ENCODE measurements at regions not wholly inside any gene's neighbourhood (a gene's known extent, or its start where the extent isn't known, plus 50 kb on each side); places are given as distances from the start of the nearest gene placed in this dataset.

GRCh38 chr1:56179543-56179942 lies 399.8 kb downstream of the PLPP3 start:
- H3K4me3 Mint-ChIP-seq (ENCODE audit: low read depth, unreplicated experiment): no peak overlapping the region
- H3K36me3 Mint-ChIP-seq (ENCODE audit: insufficient read depth, unreplicated experiment): no peaks in the 10 kb centered on the region
- no TSS peak for BruUV-seq (replicated peaks)

GRCh38 chr1:56175211-56175610 lies 404.2 kb downstream of the PLPP3 start:
- DNase-seq: no peak
- CTCF ChIA-PET: no interaction called here
- no peaks in the 10 kb centered on the region for H3K27me3 Mint-ChIP-seq (ENCODE audit: unreplicated experiment)
- H3K4me3 Mint-ChIP-seq (ENCODE audit: low read depth, unreplicated experiment): no peak overlapping the region
- intact Hi-C loops (cut with micrococcal nuclease; ENCODE audit: unreplicated experiment): no loop called here
- H3K4me1 Mint-ChIP-seq (ENCODE audit: low read depth, unreplicated experiment): no peaks in the 10 kb centered on the region
- H3K36me3 Mint-ChIP-seq (ENCODE audit: insufficient read depth, unreplicated experiment): no peaks in the 10 kb centered on the region
- no TSS peak for BruUV-seq (replicated peaks)
- no peak overlapping the region for H3K27ac Mint-ChIP-seq (ENCODE audit: unreplicated experiment)
- H3K9me3 Mint-ChIP-seq (ENCODE audit: low read depth, unreplicated experiment): peaks cover 7% of the 10 kb centered on the region
- no peak for TF ChIP-seq CTCF (IDR thresholded peaks at IDR 0.05; ENCODE audit: unreplicated experiment)

More at GRCh38 chr1:56179543-56179942, 399.8 kb downstream of the PLPP3 start:
- no peaks in the 10 kb centered on the region for H3K4me1 Mint-ChIP-seq (ENCODE audit: low read depth, unreplicated experiment)
- no peaks in the 10 kb centered on the region for H3K27me3 Mint-ChIP-seq (ENCODE audit: unreplicated experiment)
- no peak overlapping the region for H3K27ac Mint-ChIP-seq (ENCODE audit: unreplicated experiment)
- CTCF ChIA-PET: no interaction called here
- peaks cover under 1% of the 10 kb centered on the region for H3K9me3 Mint-ChIP-seq (ENCODE audit: low read depth, unreplicated experiment)
- no peak for TF ChIP-seq CTCF (IDR thresholded peaks at IDR 0.05; ENCODE audit: unreplicated experiment)
- no peak for DNase-seq
- intact Hi-C loops (cut with micrococcal nuclease; ENCODE audit: unreplicated experiment): no loop called here

GRCh38 chr1:56174176-56174885 lies 405.0 kb downstream of the PLPP3 start:
- no TSS peak for BruUV-seq (replicated peaks)
- CTCF ChIA-PET: no interaction called here
- Mint-ChIP-seq H3K27ac (ENCODE audit: unreplicated experiment) (no peak overlapping the region), H3K36me3 (ENCODE audit: insufficient read depth, unreplicated experiment) (no peaks in the 10 kb centered on the region), H3K27me3 (ENCODE audit: unreplicated experiment) (no peaks in the 10 kb centered on the region), H3K9me3 (ENCODE audit: low read depth, unreplicated experiment) (peaks cover 7% of the 10 kb centered on the region), H3K4me1 (ENCODE audit: low read depth, unreplicated experiment) (no peaks in the 10 kb centered on the region), H3K4me3 (ENCODE audit: low read depth, unreplicated experiment) (no peak overlapping the region)
- intact Hi-C loops (cut with micrococcal nuclease; ENCODE audit: unreplicated experiment): no loop called here
- TF ChIP-seq CTCF (IDR thresholded peaks at IDR 0.05; ENCODE audit: unreplicated experiment): no peak
- no peak for DNase-seq

GRCh38 chr1:56173736-56174135 lies 405.6 kb downstream of the PLPP3 start:
- intact Hi-C loops (cut with micrococcal nuclease; ENCODE audit: unreplicated experiment): no loop called here
- Mint-ChIP-seq H3K36me3 (ENCODE audit: insufficient read depth, unreplicated experiment) (no peaks in the 10 kb centered on the region), H3K27ac (ENCODE audit: unreplicated experiment) (no peak overlapping the region), H3K4me3 (ENCODE audit: low read depth, unreplicated experiment) (no peak overlapping the region), H3K27me3 (ENCODE audit: unreplicated experiment) (no peaks in the 10 kb centered on the region), H3K4me1 (ENCODE audit: low read depth, unreplicated experiment) (no peaks in the 10 kb centered on the region), H3K9me3 (ENCODE audit: low read depth, unreplicated experiment) (peaks cover 7% of the 10 kb centered on the region)
- CTCF ChIA-PET: no interaction called here
- no TSS peak for BruUV-seq (replicated peaks)
- TF ChIP-seq CTCF (IDR thresholded peaks at IDR 0.05; ENCODE audit: unreplicated experiment): no peak
- no peak for DNase-seq

All from Calu3 (cell line).